ENCODE measurements at regions not wholly inside any gene's neighbourhood (a gene's known extent, or its start where the extent isn't known, plus 50 kb on each side); places are given as distances from the start of the nearest gene placed in this dataset.
A peak's percentile ranks its signal among the peaks of the same experiment; 100 is the strongest.
"Not testable (repeated sequence)": the region's sequence is repeated elsewhere in the genome, so short reads cannot be mapped to it uniquely, and the experiment has no call there.

- no peak for DNase-seq (ENCODE audit: low read depth)
These were observed 359.7 kb downstream of the ADAM29 start for GRCh38 chr4:175277816-175278215.

- no peak for DNase-seq (ENCODE audit: low read depth)
These were observed 362.0 kb downstream of the ADAM29 start for GRCh38 chr4:175280153-175280552.

- no peak for DNase-seq (ENCODE audit: low read depth)
These were observed 363.7 kb downstream of the ADAM29 start for GRCh38 chr4:175281894-175282293.

- no peak for DNase-seq (ENCODE audit: low read depth)
These were observed 364.2 kb downstream of the ADAM29 start for GRCh38 chr4:175282407-175282806.

- peak; percentile 43 for DNase-seq (ENCODE audit: low read depth)
These were observed 372.2 kb downstream of the ADAM29 start for GRCh38 chr4:175290401-175290800.

GRCh38 chr4:175297965-175298565 is 379.9 kb downstream of the ADAM29 start:
- peak; percentile 32 for DNase-seq (ENCODE audit: low read depth)

- peak; percentile 4 for DNase-seq (ENCODE audit: low read depth)
These were observed 388.3 kb downstream of the ADAM29 start for GRCh38 chr4:175306436-175306835.

- DNase-seq (ENCODE audit: low read depth): no peak
These were observed 389.2 kb downstream of the ADAM29 start for GRCh38 chr4:175307326-175307725.

GRCh38 chr4:175308236-175308635 is 390.1 kb downstream of the ADAM29 start:
- peak; percentile 38 for DNase-seq (ENCODE audit: low read depth)

GRCh38 chr4:175309041-175309440 is 390.9 kb downstream of the ADAM29 start:
- DNase-seq (ENCODE audit: low read depth): peak; percentile 37

- DNase-seq (ENCODE audit: low read depth): peak; percentile 45
These were observed 407.1 kb downstream of the ADAM29 start for GRCh38 chr4:175325230-175325629.

- no peak for DNase-seq (ENCODE audit: low read depth)
These were observed 408.6 kb downstream of the ADAM29 start for GRCh38 chr4:175326796-175327195.

- DNase-seq (ENCODE audit: low read depth): no peak
These were observed 412.1 kb downstream of the ADAM29 start for GRCh38 chr4:175330236-175330635.

GRCh38 chr4:175330652-175331051 is 412.5 kb downstream of the ADAM29 start:
- DNase-seq (ENCODE audit: low read depth): no peak

GRCh38 chr4:175335331-175335730 is 417.2 kb downstream of the ADAM29 start:
- no peak for DNase-seq (ENCODE audit: low read depth)

GRCh38 chr4:175336570-175336969 is 418.4 kb downstream of the ADAM29 start:
- DNase-seq (ENCODE audit: low read depth): not testable (repeated sequence)

GRCh38 chr4:175339100-175339707 is 421.0 kb downstream of the ADAM29 start:
- DNase-seq (ENCODE audit: low read depth): peak; percentile 64

GRCh38 chr4:175341203-175341755 is 423.1 kb downstream of the ADAM29 start:
- DNase-seq (ENCODE audit: low read depth): no peak

GRCh38 chr4:175346376-175346775 is 428.2 kb downstream of the ADAM29 start:
- peak; percentile 93 for DNase-seq (ENCODE audit: low read depth)

- DNase-seq (ENCODE audit: low read depth): no peak
These were observed 432.1 kb downstream of the ADAM29 start for GRCh38 chr4:175350246-175350645.

GRCh38 chr4:175351473-175351872 is 433.3 kb downstream of the ADAM29 start:
- DNase-seq (ENCODE audit: low read depth): no peak

- peak; percentile 77 for DNase-seq (ENCODE audit: low read depth)
These were observed 443.0 kb downstream of the GPM6A start for GRCh38 chr4:175369087-175369486.

GRCh38 chr4:175371091-175371490 is 441.0 kb downstream of the GPM6A start:
- peak; percentile 25 for DNase-seq (ENCODE audit: low read depth)
